IMR-90 (cell line): ENCODE measurements at regions not wholly inside any gene's neighbourhood (a gene's known extent, or its start where the extent isn't known, plus 50 kb on each side); places are given as distances from the start of the nearest gene placed in this dataset.

Experiments
- ATAC-seq: fragments of 200-7000 bp; cut with Tn5 transposase; 2 replicates; pipeline ENCODE4 v1.9.1; 2020; ENCODE audit warnings: low read depth, mild to moderate bottlenecking, moderate library complexity
- BruUV-seq: library from RNA; stranded (reverse); fragments of 400-500 nt; replicated peaks from 2 replicates; lab custom pipeline; 2021; lab: Mats Ljungman, UMichigan
- CTCF ChIA-PET: fragments of 300-600 bp; formaldehyde crosslinking; extraction: SDS; loops from one replicate; lab custom pipeline; 2021; ENCODE audit warnings: antibody characterized with exemption; lab: Yijun Ruan, JAX
- POLR2A ChIA-PET: fragments of 300-600 bp; sonication (Branson Sonifier 250); formaldehyde crosslinking; loops from one replicate; lab custom pipeline; 2022; ENCODE audit warnings: antibody characterized with exemption; ENCODE audit not compliant: unreplicated experiment; lab: Charles Lee
- DNase-seq: peaks from one replicate; pipeline ENCODE4 v3.0.0; 2013
- H2AFZ ChIP-seq: replicated peaks from 2 replicates; pipeline ENCODE3; 2013; ENCODE audit warnings: low read length, mild to moderate bottlenecking; ENCODE audit not compliant: poor library complexity
- H2AK5ac ChIP-seq: 2 replicates; pipeline ENCODE4 v1.6.1; 2013; ENCODE audit warnings: low read depth, low read length, inconsistent platforms
- H2AK9ac ChIP-seq: replicated peaks from 2 replicates; pipeline ENCODE3; 2013; ENCODE audit warnings: mild to moderate bottlenecking, low read depth, low read length, moderate library complexity; ENCODE audit not compliant: poor library complexity
- H2BK120ac ChIP-seq: 2 replicates; pipeline ENCODE4 v1.6.1; 2013; ENCODE audit warnings: low read depth, low read length, inconsistent platforms
- H2BK15ac ChIP-seq: 3 replicates; pipeline ENCODE4 v1.6.1; 2013; ENCODE audit warnings: low read depth, low read length, inconsistent platforms
- H2BK20ac ChIP-seq: 2 replicates; pipeline ENCODE4 v1.6.1; 2013; ENCODE audit warnings: low read depth, mild to moderate bottlenecking, inconsistent platforms, low read length, moderate library complexity
- H2BK5ac ChIP-seq: 2 replicates; pipeline ENCODE4 v1.6.1; 2013; ENCODE audit warnings: mild to moderate bottlenecking, low read depth, low read length, inconsistent platforms; ENCODE audit not compliant: poor library complexity, severe bottlenecking
- H3K14ac ChIP-seq: replicated peaks from 2 replicates; pipeline ENCODE4 v1.6.1; 2013; ENCODE audit warnings: low read depth, low read length, inconsistent platforms
- H3K18ac ChIP-seq: 2 replicates; pipeline ENCODE4 v1.6.1; 2013; ENCODE audit warnings: low read depth, low read length, control low read depth
- H3K23ac ChIP-seq: 2 replicates; pipeline ENCODE4 v1.6.1; 2013; ENCODE audit warnings: low read depth, low read length, inconsistent platforms
- H3K27ac ChIP-seq: 2 replicates; pipeline ENCODE4 v1.5.1; 2013; ENCODE audit warnings: mild to moderate bottlenecking, control low read depth, low read length; ENCODE audit not compliant: insufficient read depth
- H3K27me3 ChIP-seq: 2 replicates; pipeline ENCODE4 v1.6.1; 2013; ENCODE audit warnings: low read length; ENCODE audit not compliant: control insufficient read depth, insufficient read depth
- H3K36me3 ChIP-seq: 2 replicates; pipeline ENCODE4 v1.6.1; 2013; ENCODE audit warnings: low read length, mixed read lengths; ENCODE audit not compliant: control insufficient read depth, insufficient read depth
- H3K4ac ChIP-seq: 2 replicates; pipeline ENCODE4 v1.6.1; 2013; ENCODE audit warnings: low read depth, low read length, inconsistent platforms
- H3K4me1 ChIP-seq: 2 replicates; pipeline ENCODE4 v1.6.1; 2013; ENCODE audit warnings: low read length, mixed read lengths; ENCODE audit not compliant: control insufficient read depth, insufficient read depth
- H3K4me2 ChIP-seq: 2 replicates; pipeline ENCODE4 v1.6.1; 2013; ENCODE audit warnings: low read depth, mild to moderate bottlenecking, control low read depth, low read length, moderate library complexity
- H3K4me3 ChIP-seq: 2 replicates; pipeline ENCODE4 v1.5.1; 2013; ENCODE audit warnings: low read depth, mild to moderate bottlenecking, control low read depth, low read length, moderate library complexity; ENCODE audit not compliant: insufficient read depth
- H3K56ac ChIP-seq: 2 replicates; pipeline ENCODE4 v1.6.1; 2013; ENCODE audit warnings: low read length, inconsistent platforms; ENCODE audit not compliant: insufficient read depth; ENCODE audit errors: extremely low read depth
- H3K79me1 ChIP-seq, 2 experiments: 2 replicates each; pipeline ENCODE4 v1.6.1; 2013; ENCODE audit warnings: low read length in 2 of 2, inconsistent platforms in 1 of 2, low read depth in 1 of 2
- H3K9ac ChIP-seq: 2 replicates; pipeline ENCODE4 v1.6.1; 2013; ENCODE audit warnings: low read depth, low read length, control low read depth
- H3K9me1 ChIP-seq: 2 replicates; pipeline ENCODE4 v1.6.1; 2013; ENCODE audit warnings: low read length, inconsistent platforms; ENCODE audit not compliant: insufficient read depth
- H3K9me3 ChIP-seq: 2 replicates; pipeline ENCODE4 v1.6.1; 2013; ENCODE audit warnings: low read length; ENCODE audit not compliant: control insufficient read depth, insufficient read depth
- H4K20me1 ChIP-seq: 2 replicates; pipeline ENCODE4 v1.6.1; 2013; ENCODE audit warnings: low read length, inconsistent platforms; ENCODE audit not compliant: insufficient read depth
- H4K5ac ChIP-seq: 2 replicates; pipeline ENCODE4 v1.6.1; 2013; ENCODE audit warnings: mild to moderate bottlenecking, low read depth, low read length, control low read depth
- H4K8ac ChIP-seq, 2 experiments: 2 replicates each; pipeline ENCODE4 v1.6.1; 2013; ENCODE audit warnings: low read depth in 2 of 2, low read length in 2 of 2, control low read depth in 1 of 2, inconsistent platforms in 1 of 2
- H4K91ac ChIP-seq: 2 replicates; pipeline ENCODE4 v1.6.1; 2013; ENCODE audit warnings: low read depth, low read length, inconsistent platforms; ENCODE audit not compliant: insufficient read depth
- BHLHE40 ChIP-seq: fragments of 150-350 bp; IDR thresholded peaks from 2 replicates; pipeline ENCODE4 v1.6.1; 2016; ENCODE audit warnings: mild to moderate bottlenecking, low read depth, low read length
- CEBPB ChIP-seq: IDR thresholded peaks from 2 replicates; pipeline ENCODE4 v1.6.1; 2012; ENCODE audit warnings: low read depth, low read length, improper control_type of control experiment
- MAFK ChIP-seq: IDR thresholded peaks from 2 replicates; pipeline ENCODE4 v1.6.1; 2012; ENCODE audit warnings: low read depth, low read length, improper control_type of control experiment
- NFE2L2 ChIP-seq: fragments of 150-350 bp; IDR thresholded peaks from 2 replicates; pipeline ENCODE4 v1.6.1; 2016; ENCODE audit warnings: low read depth, mild to moderate bottlenecking, low read length
- POLR2A ChIP-seq: IDR thresholded peaks from 2 replicates; pipeline ENCODE4 v1.6.1; 2012; ENCODE audit warnings: mild to moderate bottlenecking, low read depth, low read length
- RFX5 ChIP-seq: IDR thresholded peaks from 2 replicates; pipeline ENCODE4 v1.8.0; 2012; ENCODE audit warnings: low read depth, mild to moderate bottlenecking, low read length, moderate library complexity
- WGBS, 2 experiments: methylation state at CpG; one replicate each; pipeline versions ENCODE4 v1.1.5 to v1.1.7; 2013; ENCODE audit warnings: missing lambda C conversion rate in 2 of 2; ENCODE audit not compliant: insufficient read length in 1 of 2; ENCODE audit errors: extremely low coverage in 2 of 2; 5-methylcytosine and 5-hydroxymethylcytosine counted together
- dilution Hi-C: fragments of 300-500 bp; cut with HindIII; formaldehyde crosslinking; loops from one replicate; pipeline ENCODE4 v1.14.3; 2018; ENCODE audit warnings: low sequenced_read_pairs; ENCODE audit not compliant: unreplicated experiment
- in situ Hi-C: fragments of 300-500 bp; cut with MboI; formaldehyde crosslinking; loops from 3 replicates; pipeline ENCODE4 v1.14.3; 2019; ENCODE audit warnings: low sequenced_read_pairs, inconsistent platforms, mixed read lengths
- intact Hi-C: fragments of 100-400 bp; cut with micrococcal nuclease; formaldehyde crosslinking; loops from 2 replicates; pipeline ENCODE4 v1.10.0; 2022
- TF ChIP-seq, protein P1 (sequence below): fragments of 150-350 bp; IDR thresholded peaks from 2 replicates; pipeline ENCODE4 v1.6.1; 2017; ENCODE audit warnings: mild to moderate bottlenecking, antibody characterized with exemption, low read length, low read depth
- TF ChIP-seq, protein P2 (sequence below): conservative IDR thresholded peaks from 2 replicates; pipeline ENCODE4 v1.5.1; 2012; ENCODE audit warnings: mild to moderate bottlenecking, low read depth, low read length, improper control_type of control experiment

DNA sequence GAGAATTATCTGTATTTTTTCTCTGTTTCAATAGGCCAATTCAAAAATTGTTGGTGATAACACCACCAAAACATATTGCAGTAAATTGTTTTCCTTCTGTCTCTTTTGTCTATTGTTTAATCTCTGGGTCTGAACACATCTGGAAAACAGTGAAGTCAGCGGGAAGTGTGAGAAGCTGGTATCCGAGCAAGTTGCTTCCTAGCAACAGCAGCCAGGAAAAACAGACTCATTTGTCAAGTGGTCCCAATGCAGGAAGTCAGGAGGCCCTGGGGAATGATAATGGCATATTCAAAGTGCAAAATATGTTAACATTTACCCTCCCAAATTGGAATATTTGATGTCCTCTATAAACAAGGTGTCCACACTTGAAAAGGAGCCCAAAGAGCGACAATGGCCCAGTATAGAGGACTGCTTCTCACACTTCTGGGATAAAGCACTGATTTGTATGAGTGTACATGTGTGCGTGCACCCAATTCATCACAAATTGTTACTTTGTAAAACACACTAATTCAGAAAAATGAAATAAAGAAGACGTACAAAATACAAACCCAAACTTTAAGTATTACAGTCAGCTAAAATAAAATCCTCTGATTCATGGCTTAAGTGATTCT, 515.0 kb downstream of the TBC1D4 start:
- Histone ChIP-seq H3K4me2 (no peak overlapping the region), H2BK20ac (no peak overlapping the region), H3K9ac (no peak overlapping the region), H3K27ac (no peak overlapping the region), H3K36me3 (no peaks in the 10 kb centered on the region), H2AK9ac (no peak overlapping the region), H3K9me1 (no peaks in the 10 kb centered on the region), H3K23ac (no peak overlapping the region), H3K4ac (no peak overlapping the region), H3K14ac (no peak overlapping the region), H3K79me1 (no peaks in the 10 kb centered on the region), H2BK15ac (no peak overlapping the region), H4K8ac (no peak overlapping the region), H3K27me3 (no peaks in the 10 kb centered on the region), H3K4me1 (no peaks in the 10 kb centered on the region), H3K18ac (no peak overlapping the region), H4K20me1 (no peaks in the 10 kb centered on the region), H3K56ac (no peak overlapping the region), H3K9me3 (no peaks in the 10 kb centered on the region), H2BK120ac (no peak overlapping the region), H3K4me3 (no peak overlapping the region), H2BK5ac (no peak overlapping the region), H2AK5ac (no peak overlapping the region), H2AFZ (no peak overlapping the region), H4K91ac (no peak overlapping the region), H4K5ac (no peak overlapping the region)
- in situ Hi-C loops, result no loop called here
- 20% methylated on average over 1 of the region's 5 CpGs; no CpG with 5 or more reads in 1 of the 2 experiments for WGBS, 2 experiments
- ATAC-seq (no peak), DNase-seq (no peak)
- TF ChIP-seq NFE2L2 (no peak), BHLHE40 (no peak), CEBPB (no peak), RFX5 (no peak), POLR2A (no peak), MAFK (no peak)
- TF ChIP-seq, protein P1, sequence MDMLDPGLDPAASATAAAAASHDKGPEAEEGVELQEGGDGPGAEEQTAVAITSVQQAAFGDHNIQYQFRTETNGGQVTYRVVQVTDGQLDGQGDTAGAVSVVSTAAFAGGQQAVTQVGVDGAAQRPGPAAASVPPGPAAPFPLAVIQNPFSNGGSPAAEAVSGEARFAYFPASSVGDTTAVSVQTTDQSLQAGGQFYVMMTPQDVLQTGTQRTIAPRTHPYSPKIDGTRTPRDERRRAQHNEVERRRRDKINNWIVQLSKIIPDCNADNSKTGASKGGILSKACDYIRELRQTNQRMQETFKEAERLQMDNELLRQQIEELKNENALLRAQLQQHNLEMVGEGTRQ, result no peak
- TF ChIP-seq, protein P2, sequence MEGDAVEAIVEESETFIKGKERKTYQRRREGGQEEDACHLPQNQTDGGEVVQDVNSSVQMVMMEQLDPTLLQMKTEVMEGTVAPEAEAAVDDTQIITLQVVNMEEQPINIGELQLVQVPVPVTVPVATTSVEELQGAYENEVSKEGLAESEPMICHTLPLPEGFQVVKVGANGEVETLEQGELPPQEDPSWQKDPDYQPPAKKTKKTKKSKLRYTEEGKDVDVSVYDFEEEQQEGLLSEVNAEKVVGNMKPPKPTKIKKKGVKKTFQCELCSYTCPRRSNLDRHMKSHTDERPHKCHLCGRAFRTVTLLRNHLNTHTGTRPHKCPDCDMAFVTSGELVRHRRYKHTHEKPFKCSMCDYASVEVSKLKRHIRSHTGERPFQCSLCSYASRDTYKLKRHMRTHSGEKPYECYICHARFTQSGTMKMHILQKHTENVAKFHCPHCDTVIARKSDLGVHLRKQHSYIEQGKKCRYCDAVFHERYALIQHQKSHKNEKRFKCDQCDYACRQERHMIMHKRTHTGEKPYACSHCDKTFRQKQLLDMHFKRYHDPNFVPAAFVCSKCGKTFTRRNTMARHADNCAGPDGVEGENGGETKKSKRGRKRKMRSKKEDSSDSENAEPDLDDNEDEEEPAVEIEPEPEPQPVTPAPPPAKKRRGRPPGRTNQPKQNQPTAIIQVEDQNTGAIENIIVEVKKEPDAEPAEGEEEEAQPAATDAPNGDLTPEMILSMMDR, result no peak
- intact Hi-C loops, result no loop called here
- ChIA-PET POLR2A (no interaction called here), CTCF (interaction anchor here (0.7 kb wide), 1 partner anchor 79 kb away, joined by 3 read pairs; no protein-coding TSS in a partner anchor)
- dilution Hi-C loops, result no loop called here
- BruUV-seq, result no TSS peak
